ENCODE measurements at regions not wholly inside any gene's neighbourhood (a gene's known extent, or its start where the extent isn't known, plus 50 kb on each side); places are given as distances from the start of the nearest gene placed in this dataset.

GRCh38 chr12:73185403-73185802 lies 913.2 kb downstream of the TRHDE start:
- H3K36me3 ChIP-seq (ENCODE audit: insufficient read depth, low read length) = no peaks in the 10 kb centered on the region
- H3K9ac ChIP-seq (ENCODE audit: low read length) = no peak overlapping the region
- TF ChIP-seq, protein P1, sequence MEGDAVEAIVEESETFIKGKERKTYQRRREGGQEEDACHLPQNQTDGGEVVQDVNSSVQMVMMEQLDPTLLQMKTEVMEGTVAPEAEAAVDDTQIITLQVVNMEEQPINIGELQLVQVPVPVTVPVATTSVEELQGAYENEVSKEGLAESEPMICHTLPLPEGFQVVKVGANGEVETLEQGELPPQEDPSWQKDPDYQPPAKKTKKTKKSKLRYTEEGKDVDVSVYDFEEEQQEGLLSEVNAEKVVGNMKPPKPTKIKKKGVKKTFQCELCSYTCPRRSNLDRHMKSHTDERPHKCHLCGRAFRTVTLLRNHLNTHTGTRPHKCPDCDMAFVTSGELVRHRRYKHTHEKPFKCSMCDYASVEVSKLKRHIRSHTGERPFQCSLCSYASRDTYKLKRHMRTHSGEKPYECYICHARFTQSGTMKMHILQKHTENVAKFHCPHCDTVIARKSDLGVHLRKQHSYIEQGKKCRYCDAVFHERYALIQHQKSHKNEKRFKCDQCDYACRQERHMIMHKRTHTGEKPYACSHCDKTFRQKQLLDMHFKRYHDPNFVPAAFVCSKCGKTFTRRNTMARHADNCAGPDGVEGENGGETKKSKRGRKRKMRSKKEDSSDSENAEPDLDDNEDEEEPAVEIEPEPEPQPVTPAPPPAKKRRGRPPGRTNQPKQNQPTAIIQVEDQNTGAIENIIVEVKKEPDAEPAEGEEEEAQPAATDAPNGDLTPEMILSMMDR (IDR thresholded peaks at IDR 0.05; ENCODE audit: low read length) = no peak
- no peak for TF ChIP-seq EZH2 (IDR thresholded peaks at IDR 0.05; ENCODE audit: borderline replicate concordance, low read length)
- H3K9me2 ChIP-seq (ENCODE audit: low read depth, low read length) = no peaks in the 10 kb centered on the region
- no peaks in the 10 kb centered on the region for H3K79me2 ChIP-seq (ENCODE audit: insufficient read depth, low read length)
- H3K27me3 ChIP-seq (ENCODE audit: insufficient read depth, low read length) = no peaks in the 10 kb centered on the region
- H2AFZ ChIP-seq (ENCODE audit: low read length) = no peak overlapping the region
- no peaks in the 10 kb centered on the region for H3F3A ChIP-seq (ENCODE audit: insufficient read depth, low read length)
- no peaks in the 10 kb centered on the region for H3K9me3 ChIP-seq (ENCODE audit: low read length)
- H4K20me1 ChIP-seq (ENCODE audit: insufficient read depth, low read length) = no peaks in the 10 kb centered on the region
- no peaks in the 10 kb centered on the region for H3K4me1 ChIP-seq (ENCODE audit: insufficient read depth, low read length, severe bottlenecking)
- no peak overlapping the region for H3K4me3 ChIP-seq (ENCODE audit: low read depth, low read length, poor library complexity, severe bottlenecking)
- H3K4me2 ChIP-seq (ENCODE audit: low read length) = no peak overlapping the region
- no peak overlapping the region for H3K27ac ChIP-seq (ENCODE audit: low read depth, low read length, poor library complexity, severe bottlenecking)

GRCh38 chr12:73186272-73186671 lies 914.1 kb downstream of the TRHDE start:
- no peaks in the 10 kb centered on the region for H3K9me2 ChIP-seq (ENCODE audit: low read depth, low read length)
- H3K27ac ChIP-seq (ENCODE audit: low read depth, low read length, poor library complexity, severe bottlenecking) = no peak overlapping the region
- H3K4me1 ChIP-seq (ENCODE audit: insufficient read depth, low read length, severe bottlenecking) = no peaks in the 10 kb centered on the region
- no peak overlapping the region for H3K4me2 ChIP-seq (ENCODE audit: low read length)
- H4K20me1 ChIP-seq (ENCODE audit: insufficient read depth, low read length) = no peaks in the 10 kb centered on the region
- H3K9me3 ChIP-seq (ENCODE audit: low read length) = no peaks in the 10 kb centered on the region
- no peaks in the 10 kb centered on the region for H3K27me3 ChIP-seq (ENCODE audit: insufficient read depth, low read length)
- no peak overlapping the region for H2AFZ ChIP-seq (ENCODE audit: low read length)
- H3K4me3 ChIP-seq (ENCODE audit: low read depth, low read length, poor library complexity, severe bottlenecking) = no peak overlapping the region
- H3F3A ChIP-seq (ENCODE audit: insufficient read depth, low read length) = no peaks in the 10 kb centered on the region
- no peak overlapping the region for H3K9ac ChIP-seq (ENCODE audit: low read length)
- H3K36me3 ChIP-seq (ENCODE audit: insufficient read depth, low read length) = no peaks in the 10 kb centered on the region
- no peak for TF ChIP-seq EZH2 (IDR thresholded peaks at IDR 0.05; ENCODE audit: borderline replicate concordance, low read length)
- TF ChIP-seq, protein P1 (IDR thresholded peaks at IDR 0.05; ENCODE audit: low read length) = no peak
- no peaks in the 10 kb centered on the region for H3K79me2 ChIP-seq (ENCODE audit: insufficient read depth, low read length)

DNA sequence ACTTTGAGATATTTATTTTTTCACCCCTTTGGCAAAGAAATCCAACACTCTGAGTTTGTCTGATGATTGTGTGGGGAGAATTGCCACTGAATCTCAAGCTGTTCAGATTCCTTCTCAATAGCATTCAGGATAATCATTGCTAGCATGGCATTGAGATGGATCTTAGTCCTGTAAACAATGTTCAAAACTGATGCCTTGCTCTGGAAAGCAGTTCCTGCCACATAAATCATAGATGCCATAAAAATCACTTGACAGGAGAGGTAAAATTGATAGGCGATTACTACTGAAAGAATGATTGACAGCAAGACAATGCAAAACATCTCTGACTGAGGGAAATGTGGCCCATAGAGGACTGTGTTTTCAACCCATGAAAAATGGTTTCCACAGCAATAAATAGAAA lies 915.6 kb downstream of the TRHDE start:
- Histone ChIP-seq H3K9me2 (ENCODE audit: low read depth, low read length) (no peaks in the 10 kb centered on the region), H3K79me2 (ENCODE audit: insufficient read depth, low read length) (no peaks in the 10 kb centered on the region), H3F3A (ENCODE audit: insufficient read depth, low read length) (no peaks in the 10 kb centered on the region), H3K27me3 (ENCODE audit: insufficient read depth, low read length) (no peaks in the 10 kb centered on the region), H3K9ac (ENCODE audit: low read length) (no peak overlapping the region), H3K36me3 (ENCODE audit: insufficient read depth, low read length) (no peaks in the 10 kb centered on the region), H3K4me3 (ENCODE audit: low read depth, low read length, poor library complexity, severe bottlenecking) (no peak overlapping the region), H3K9me3 (ENCODE audit: low read length) (no peaks in the 10 kb centered on the region), H3K4me2 (ENCODE audit: low read length) (no peak overlapping the region), H2AFZ (ENCODE audit: low read length) (no peak overlapping the region), H4K20me1 (ENCODE audit: insufficient read depth, low read length) (no peaks in the 10 kb centered on the region), H3K4me1 (ENCODE audit: insufficient read depth, low read length, severe bottlenecking) (no peaks in the 10 kb centered on the region), H3K27ac (ENCODE audit: low read depth, low read length, poor library complexity, severe bottlenecking) (no peak overlapping the region)
- no peak for TF ChIP-seq EZH2 (IDR thresholded peaks at IDR 0.05; ENCODE audit: borderline replicate concordance, low read length)
- TF ChIP-seq, protein P1 (IDR thresholded peaks at IDR 0.05; ENCODE audit: low read length) = no peak

Measured in OCI-LY1 (cell line).